Testis (tissue), 2 donors: ENCODE measurements at regions not wholly inside any gene's neighbourhood (a gene's known extent, or its start where the extent isn't known, plus 50 kb on each side); places are given as distances from the start of the nearest gene placed in this dataset.

Experiments
- DNase-seq: peaks from one replicate; pipeline ENCODE4 v3.0.0-alpha.2; 2019
- H3K27ac ChIP-seq, 2 donors: fragments of 200-600 bp; sonication (generic); one replicate each; pipeline ENCODE4 v1.5.1; 2019
- H3K27me3 ChIP-seq: fragments of 200-600 bp; sonication (generic); one replicate; pipeline ENCODE4 v1.5.1; 2019
- H3K36me3 ChIP-seq: fragments of 200-600 bp; sonication (generic); one replicate; pipeline ENCODE4 v1.5.1; 2017; ENCODE audit warnings: low read depth; ENCODE audit errors: missing control alignments
- H3K4me1 ChIP-seq: fragments of 200-600 bp; sonication (generic); one replicate; pipeline ENCODE4 v1.5.1; 2019
- H3K4me3 ChIP-seq, 2 donors: fragments of 200-600 bp; sonication (generic); one replicate each; pipeline ENCODE4 v1.5.1; 2017 to 2019
- H3K9me3 ChIP-seq: fragments of 200-600 bp; sonication (generic); one replicate; pipeline ENCODE4 v1.5.1; 2017
- CTCF ChIP-seq, 3 experiments: fragments of 450-650 bp in 2 of 3; fragments of 200-600 bp in 1 of 3; sonication (generic) in 1 of 3; IDR thresholded peaks; one replicate each; pipeline ENCODE4 v1.5.1; 2016 to 2019; ENCODE audit warnings: antibody characterized with exemption in 3 of 3, mild to moderate bottlenecking in 2 of 3, moderate library complexity in 1 of 3
- POLR2A ChIP-seq: fragments of 450-650 bp; IDR thresholded peaks from one replicate; pipeline ENCODE4 v1.6.1; 2017; ENCODE audit warnings: antibody characterized with exemption, mild to moderate bottlenecking, moderate library complexity
- WGBS, 2 donors: methylation state at CpG; one replicate each; pipeline ENCODE4 v1.1.5; 2018; 5-methylcytosine and 5-hydroxymethylcytosine counted together
- intact Hi-C: fragments of 100-400 bp; cut with DNase I; formaldehyde crosslinking; loops from one replicate; pipeline ENCODE4 v1.15.1; 2023; ENCODE audit warnings: low total_unique reads

GRCh38 chr3:101150504-101150903 lies 157.3 kb upstream of the ABI3BP start:
- Histone ChIP-seq H3K9me3 (no peaks in the 10 kb centered on the region), H3K4me1 (no peaks in the 10 kb centered on the region), H3K27me3 (no peaks in the 10 kb centered on the region), H3K36me3 (no peaks in the 10 kb centered on the region), H3K27ac (no peak overlapping the region), H3K4me3 (no peak overlapping the region)
- TF ChIP-seq POLR2A (no peak), CTCF (IDR thresholded peaks at IDR 0.05) (no peak)
- intact Hi-C loops = no loop called here
- DNase-seq = no peak
- WGBS, 2 donors = 61 to 81% methylated on average over 2 of the region's 2 CpGs

GRCh38 chr3:101149707-101150106 lies 156.5 kb upstream of the ABI3BP start:
- intact Hi-C loops = no loop called here
- no peak overlapping the region for H3K27ac ChIP-seq
- H3K27me3 ChIP-seq = no peaks in the 10 kb centered on the region
- no peaks in the 10 kb centered on the region for H3K4me1 ChIP-seq
- 87 to 89% methylated on average over 2 of the region's 2 CpGs for WGBS, 2 donors
- no peak overlapping the region for H3K4me3 ChIP-seq
- DNase-seq = no peak
- H3K36me3 ChIP-seq = no peaks in the 10 kb centered on the region
- H3K9me3 ChIP-seq = no peaks in the 10 kb centered on the region
- TF ChIP-seq CTCF (IDR thresholded peaks at IDR 0.05) (no peak), POLR2A (no peak)

GRCh38 chr3:101149251-101149650 lies 156.0 kb upstream of the ABI3BP start:
- Histone ChIP-seq H3K27ac (no peak overlapping the region), H3K27me3 (no peaks in the 10 kb centered on the region), H3K4me3 (no peak overlapping the region), H3K36me3 (no peaks in the 10 kb centered on the region), H3K4me1 (no peaks in the 10 kb centered on the region), H3K9me3 (no peaks in the 10 kb centered on the region)
- intact Hi-C loops = no loop called here
- TF ChIP-seq POLR2A (no peak), CTCF (IDR thresholded peaks at IDR 0.05) (no peak)
- no peak for DNase-seq
- 42 to 58% methylated on average over 1 of the region's 1 CpG for WGBS, 2 donors

GRCh38 chr3:101148001-101148400 lies 154.8 kb upstream of the ABI3BP start:
- 77 to 97% methylated on average over 3 of the region's 3 CpGs for WGBS, 2 donors

More at GRCh38 chr3:101148001-101148400, 154.8 kb upstream of the ABI3BP start:
- no peak overlapping the region for H3K4me3 ChIP-seq
- no peaks in the 10 kb centered on the region for H3K36me3 ChIP-seq
- intact Hi-C loops = no loop called here
- H3K27ac ChIP-seq = no peak overlapping the region
- H3K9me3 ChIP-seq = no peaks in the 10 kb centered on the region
- H3K27me3 ChIP-seq = no peaks in the 10 kb centered on the region
- no peaks in the 10 kb centered on the region for H3K4me1 ChIP-seq
- TF ChIP-seq CTCF (IDR thresholded peaks at IDR 0.05) (no peak), POLR2A (no peak)
- no peak for DNase-seq
